ENCODE measurements at regions not wholly inside any gene's neighbourhood (a gene's known extent, or its start where the extent isn't known, plus 50 kb on each side); places are given as distances from the start of the nearest gene placed in this dataset.

DNA sequence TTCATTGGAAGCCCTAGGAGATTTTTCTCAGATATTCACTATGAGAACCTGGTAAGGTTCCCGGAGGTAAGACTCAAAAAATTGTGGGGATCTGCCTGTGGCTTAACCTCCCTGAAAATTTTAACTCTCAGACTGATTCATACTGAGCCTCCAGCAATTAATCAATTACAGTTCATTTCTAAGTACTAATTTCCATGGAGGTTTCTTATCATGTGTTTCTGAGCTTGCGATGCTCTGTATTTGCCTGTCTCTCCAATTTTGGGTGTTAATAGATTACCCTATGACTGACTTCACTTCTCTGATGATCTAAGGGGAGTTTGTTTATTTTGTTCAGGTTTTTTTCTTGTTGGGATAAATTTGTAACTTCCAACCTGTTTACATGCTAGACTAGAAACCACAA lies 215.4 kb upstream of the TMEM196 start:
- TF ChIP-seq EZH2 (IDR thresholded peaks at IDR 0.05; ENCODE audit: low read length, missing control alignments): no peak
- TF ChIP-seq, protein P1, sequence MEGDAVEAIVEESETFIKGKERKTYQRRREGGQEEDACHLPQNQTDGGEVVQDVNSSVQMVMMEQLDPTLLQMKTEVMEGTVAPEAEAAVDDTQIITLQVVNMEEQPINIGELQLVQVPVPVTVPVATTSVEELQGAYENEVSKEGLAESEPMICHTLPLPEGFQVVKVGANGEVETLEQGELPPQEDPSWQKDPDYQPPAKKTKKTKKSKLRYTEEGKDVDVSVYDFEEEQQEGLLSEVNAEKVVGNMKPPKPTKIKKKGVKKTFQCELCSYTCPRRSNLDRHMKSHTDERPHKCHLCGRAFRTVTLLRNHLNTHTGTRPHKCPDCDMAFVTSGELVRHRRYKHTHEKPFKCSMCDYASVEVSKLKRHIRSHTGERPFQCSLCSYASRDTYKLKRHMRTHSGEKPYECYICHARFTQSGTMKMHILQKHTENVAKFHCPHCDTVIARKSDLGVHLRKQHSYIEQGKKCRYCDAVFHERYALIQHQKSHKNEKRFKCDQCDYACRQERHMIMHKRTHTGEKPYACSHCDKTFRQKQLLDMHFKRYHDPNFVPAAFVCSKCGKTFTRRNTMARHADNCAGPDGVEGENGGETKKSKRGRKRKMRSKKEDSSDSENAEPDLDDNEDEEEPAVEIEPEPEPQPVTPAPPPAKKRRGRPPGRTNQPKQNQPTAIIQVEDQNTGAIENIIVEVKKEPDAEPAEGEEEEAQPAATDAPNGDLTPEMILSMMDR (conservative IDR thresholded peaks at IDR 0.05 in 1 of 2, IDR thresholded peaks at IDR 0.05 in 1 of 2; ENCODE audit: low read depth in 1 of 2, low read length in 2 of 2): no peak
